RWPE2 (cell line): ENCODE measurements at regions not wholly inside any gene's neighbourhood (a gene's known extent, or its start where the extent isn't known, plus 50 kb on each side); places are given as distances from the start of the nearest gene placed in this dataset.
A peak's percentile ranks its signal among the peaks of the same experiment; 100 is the strongest.

Source experiments
- ATAC-seq: fragments of 200-7000 bp; cut with Tn5 transposase; 3 replicates; pipeline ENCODE4 v1.9.1; 2021; ENCODE audit warnings: low read depth
- DNase-seq: peaks from one replicate; pipeline ENCODE4 v3.0.0-alpha.2; 2020; ENCODE audit warnings: low spot score
- H3K27ac ChIP-seq: fragments of 450-650 bp; 2 replicates; pipeline ENCODE4 v1.5.1; 2017; ENCODE audit warnings: mild to moderate bottlenecking; ENCODE audit not compliant: poor library complexity, severe bottlenecking
- H3K27me3 ChIP-seq: fragments of 250-450 bp; sonication (Bioruptor Pico); 2 replicates; pipeline ENCODE4 v1.5.1; 2021; ENCODE audit warnings: mild to moderate bottlenecking, moderate library complexity; ENCODE audit not compliant: insufficient read depth, poor library complexity, severe bottlenecking
- H3K36me3 ChIP-seq: fragments of 250-450 bp; sonication (Bioruptor Pico); 2 replicates; pipeline ENCODE4 v1.5.1; 2020; ENCODE audit warnings: low read depth, mild to moderate bottlenecking, moderate library complexity
- H3K4me1 ChIP-seq: fragments of 250-450 bp; sonication (Bioruptor Pico); 2 replicates; pipeline ENCODE4 v1.5.1; 2021; ENCODE audit warnings: mild to moderate bottlenecking, moderate library complexity; ENCODE audit not compliant: insufficient read depth, poor library complexity, severe bottlenecking
- H3K4me3 ChIP-seq: fragments of 250-450 bp; sonication (Bioruptor Pico); 2 replicates; pipeline ENCODE4 v1.5.1; 2021; ENCODE audit warnings: mild to moderate bottlenecking, moderate library complexity; ENCODE audit not compliant: severe bottlenecking
- H3K9me3 ChIP-seq: fragments of 250-450 bp; sonication (Bioruptor Pico); 2 replicates; pipeline ENCODE4 v1.5.1; 2021; ENCODE audit warnings: mild to moderate bottlenecking, moderate library complexity; ENCODE audit not compliant: severe bottlenecking
- TF ChIP-seq, protein P1 (sequence below): fragments of 450-650 bp; IDR thresholded peaks from one replicate; pipeline ENCODE4 v1.5.1; 2017; ENCODE audit warnings: mild to moderate bottlenecking, moderate library complexity; ENCODE audit not compliant: poor library complexity, severe bottlenecking

DNA sequence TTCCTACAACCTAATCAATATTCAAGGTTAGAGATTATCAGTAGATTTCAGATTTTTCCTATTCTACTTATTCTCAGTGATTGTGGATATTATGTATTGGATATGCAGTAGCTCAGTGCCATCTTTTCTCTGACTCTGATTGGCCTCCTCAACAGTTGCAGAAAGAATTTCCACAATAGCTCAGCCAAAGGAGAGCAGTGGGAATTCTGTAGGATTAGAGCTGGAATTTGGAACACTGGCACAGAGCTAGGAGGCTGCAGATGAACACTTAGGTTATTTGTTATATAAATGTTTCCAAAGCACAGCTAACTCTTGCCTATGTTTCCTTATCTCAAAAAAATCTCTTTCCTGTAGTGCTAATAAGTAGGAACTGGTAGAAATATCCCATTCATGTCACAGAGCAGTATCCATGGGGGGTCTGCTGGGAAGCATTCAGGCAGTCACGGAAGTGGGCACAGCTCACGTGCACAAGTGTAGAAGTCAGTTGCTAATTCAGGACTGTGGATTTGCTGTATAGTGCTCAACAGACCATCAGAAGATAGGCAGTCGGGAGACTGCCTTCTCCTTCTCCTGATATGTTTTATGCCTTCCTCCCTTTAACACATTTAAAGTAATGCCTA is 116.2 kb upstream of the TMEM260 start:
- ATAC-seq (no peak), DNase-seq (no peak)
- Histone ChIP-seq H3K4me1 (no peaks in the 10 kb centered on the region), H3K4me3 (no peak overlapping the region), H3K27me3 (peaks cover 4% of the 10 kb centered on the region), H3K36me3 (no peaks in the 10 kb centered on the region), H3K9me3 (no peaks in the 10 kb centered on the region), H3K27ac (no peak overlapping the region)
- TF ChIP-seq, protein P1, sequence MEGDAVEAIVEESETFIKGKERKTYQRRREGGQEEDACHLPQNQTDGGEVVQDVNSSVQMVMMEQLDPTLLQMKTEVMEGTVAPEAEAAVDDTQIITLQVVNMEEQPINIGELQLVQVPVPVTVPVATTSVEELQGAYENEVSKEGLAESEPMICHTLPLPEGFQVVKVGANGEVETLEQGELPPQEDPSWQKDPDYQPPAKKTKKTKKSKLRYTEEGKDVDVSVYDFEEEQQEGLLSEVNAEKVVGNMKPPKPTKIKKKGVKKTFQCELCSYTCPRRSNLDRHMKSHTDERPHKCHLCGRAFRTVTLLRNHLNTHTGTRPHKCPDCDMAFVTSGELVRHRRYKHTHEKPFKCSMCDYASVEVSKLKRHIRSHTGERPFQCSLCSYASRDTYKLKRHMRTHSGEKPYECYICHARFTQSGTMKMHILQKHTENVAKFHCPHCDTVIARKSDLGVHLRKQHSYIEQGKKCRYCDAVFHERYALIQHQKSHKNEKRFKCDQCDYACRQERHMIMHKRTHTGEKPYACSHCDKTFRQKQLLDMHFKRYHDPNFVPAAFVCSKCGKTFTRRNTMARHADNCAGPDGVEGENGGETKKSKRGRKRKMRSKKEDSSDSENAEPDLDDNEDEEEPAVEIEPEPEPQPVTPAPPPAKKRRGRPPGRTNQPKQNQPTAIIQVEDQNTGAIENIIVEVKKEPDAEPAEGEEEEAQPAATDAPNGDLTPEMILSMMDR: no peak

DNA sequence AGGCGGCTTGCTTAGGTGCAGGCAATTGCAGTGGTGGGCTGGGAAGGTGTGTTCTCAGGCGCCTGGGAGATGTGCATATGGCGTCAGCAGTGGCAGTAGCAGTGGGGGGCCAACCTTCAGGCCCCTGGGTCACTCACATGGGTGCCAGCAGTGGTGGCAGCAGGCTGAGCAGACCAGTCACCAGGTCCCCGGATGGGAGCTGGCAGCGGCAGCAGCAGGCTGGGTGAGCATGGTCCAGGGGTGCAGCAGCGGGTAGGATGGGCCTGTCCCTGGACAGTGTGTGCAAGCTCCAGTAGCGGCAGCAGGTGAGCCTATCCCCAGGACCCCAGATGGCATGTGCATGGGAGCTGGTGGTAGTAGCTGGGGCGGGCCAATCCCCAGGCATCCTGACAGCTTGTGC is 108.5 kb upstream of the TMEM260 start:
- ATAC-seq: no peak
- no peaks in the 10 kb centered on the region for H3K27me3 ChIP-seq
- TF ChIP-seq, protein P1: no peak
- no peaks in the 10 kb centered on the region for H3K36me3 ChIP-seq
- H3K4me3 ChIP-seq: no peak overlapping the region
- no peaks in the 10 kb centered on the region for H3K9me3 ChIP-seq
- H3K4me1 ChIP-seq: no peaks in the 10 kb centered on the region
- no peak for DNase-seq
- no peak overlapping the region for H3K27ac ChIP-seq

DNA sequence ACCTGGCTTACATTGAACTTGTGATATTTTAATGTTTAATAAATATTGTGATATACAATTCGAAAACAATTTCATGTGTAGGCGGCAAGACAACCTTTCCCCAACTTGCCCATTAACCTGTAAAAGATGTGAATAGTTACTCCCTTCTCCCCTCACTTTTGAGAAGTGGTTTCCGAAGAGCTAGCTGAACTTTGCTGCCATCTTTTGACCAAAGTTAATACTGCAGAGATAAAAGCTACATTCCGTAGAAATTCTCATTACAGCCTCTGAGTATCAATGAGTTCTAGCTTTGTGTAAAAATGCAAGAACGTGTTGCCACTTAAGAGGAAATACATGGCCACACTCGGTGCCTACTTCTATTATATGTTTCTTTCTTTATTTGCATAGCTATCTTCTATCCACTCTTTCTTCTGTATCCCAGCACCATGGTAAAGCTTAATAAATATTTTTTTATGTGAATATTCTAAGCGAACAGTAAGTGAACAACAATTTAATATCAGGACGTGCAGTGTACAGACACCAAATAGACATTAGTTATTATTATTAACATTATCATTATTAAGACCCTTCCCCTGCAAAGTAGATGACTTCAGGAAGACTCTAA is 105.1 kb upstream of the TMEM260 start:
- DNase-seq (no peak), ATAC-seq (peak; percentile 46; the same call in 1 of the 3 replicates)
- H3K4me1 ChIP-seq: no peaks in the 10 kb centered on the region
- no peak overlapping the region for H3K4me3 ChIP-seq
- H3K27ac ChIP-seq: no peak overlapping the region
- TF ChIP-seq, protein P1: peak; percentile 98
- no peaks in the 10 kb centered on the region for H3K36me3 ChIP-seq
- no peaks in the 10 kb centered on the region for H3K9me3 ChIP-seq
- H3K27me3 ChIP-seq: no peaks in the 10 kb centered on the region

- H3K4me1 ChIP-seq: no peaks in the 10 kb centered on the region
- no peak for DNase-seq
These were observed 97.2 kb upstream of the TMEM260 start for GRCh38 chr14:56482310-56482911.

More at GRCh38 chr14:56482310-56482911, 97.2 kb upstream of the TMEM260 start:
- Histone ChIP-seq H3K27ac (no peak overlapping the region), H3K4me3 (no peak overlapping the region), H3K36me3 (no peaks in the 10 kb centered on the region), H3K9me3 (no peaks in the 10 kb centered on the region), H3K27me3 (no peaks in the 10 kb centered on the region)
- peak; percentile 44; the same call in 2 of the 3 replicates for ATAC-seq
- TF ChIP-seq, protein P1: no peak
